ENCODE measurements at regions not wholly inside any gene's neighbourhood (a gene's known extent, or its start where the extent isn't known, plus 50 kb on each side); places are given as distances from the start of the nearest gene placed in this dataset.

DNA sequence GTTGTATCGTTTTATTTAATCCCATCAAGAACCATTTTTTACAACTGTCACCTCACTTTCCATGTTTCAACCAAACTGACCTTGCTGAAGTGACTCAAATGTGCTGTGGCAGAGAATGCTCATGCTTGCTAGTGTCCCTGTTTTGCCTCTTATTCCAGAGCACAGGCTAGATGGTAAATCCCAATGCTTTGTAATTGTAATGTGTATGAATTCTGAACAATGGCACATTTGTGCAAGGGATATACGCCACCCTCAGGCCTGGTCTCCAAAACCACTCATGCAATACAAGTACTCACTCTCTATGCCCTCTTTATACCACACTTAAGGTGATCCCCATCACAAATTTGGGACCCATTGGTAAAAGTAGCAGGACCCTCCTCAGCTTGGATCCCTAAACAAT is 313.6 kb downstream of the HHIPL2 start:
- TF ChIP-seq, protein P1, sequence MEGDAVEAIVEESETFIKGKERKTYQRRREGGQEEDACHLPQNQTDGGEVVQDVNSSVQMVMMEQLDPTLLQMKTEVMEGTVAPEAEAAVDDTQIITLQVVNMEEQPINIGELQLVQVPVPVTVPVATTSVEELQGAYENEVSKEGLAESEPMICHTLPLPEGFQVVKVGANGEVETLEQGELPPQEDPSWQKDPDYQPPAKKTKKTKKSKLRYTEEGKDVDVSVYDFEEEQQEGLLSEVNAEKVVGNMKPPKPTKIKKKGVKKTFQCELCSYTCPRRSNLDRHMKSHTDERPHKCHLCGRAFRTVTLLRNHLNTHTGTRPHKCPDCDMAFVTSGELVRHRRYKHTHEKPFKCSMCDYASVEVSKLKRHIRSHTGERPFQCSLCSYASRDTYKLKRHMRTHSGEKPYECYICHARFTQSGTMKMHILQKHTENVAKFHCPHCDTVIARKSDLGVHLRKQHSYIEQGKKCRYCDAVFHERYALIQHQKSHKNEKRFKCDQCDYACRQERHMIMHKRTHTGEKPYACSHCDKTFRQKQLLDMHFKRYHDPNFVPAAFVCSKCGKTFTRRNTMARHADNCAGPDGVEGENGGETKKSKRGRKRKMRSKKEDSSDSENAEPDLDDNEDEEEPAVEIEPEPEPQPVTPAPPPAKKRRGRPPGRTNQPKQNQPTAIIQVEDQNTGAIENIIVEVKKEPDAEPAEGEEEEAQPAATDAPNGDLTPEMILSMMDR (IDR thresholded peaks at IDR 0.05), result no peak
- TF ChIP-seq POLR2A (IDR thresholded peaks at IDR 0.05), result no peak
